HCT116 (cell line): ENCODE measurements at regions not wholly inside any gene's neighbourhood (a gene's known extent, or its start where the extent isn't known, plus 50 kb on each side); places are given as distances from the start of the nearest gene placed in this dataset.

Experiments
- ATAC-seq: fragments of 200-7000 bp; cut with Tn5 transposase; 2 replicates; pipeline ENCODE4 v1.9.1; 2020; ENCODE audit warnings: mild to moderate bottlenecking, moderate library complexity
- BruUV-seq: library from RNA; stranded (reverse); fragments of 400-500 nt; replicated peaks from 2 replicates; lab custom pipeline; 2021; lab: Mats Ljungman, UMichigan
- CTCF ChIA-PET: fragments of 300-600 bp; sonication (Branson Sonifier 250); formaldehyde crosslinking; loops from one replicate; lab custom pipeline; 2021; ENCODE audit warnings: antibody characterized with exemption; lab: Charles Lee
- POLR2A ChIA-PET: fragments of 300-600, 350-600 bp; sonication (Branson Sonifier 250); formaldehyde crosslinking; loops from one replicate; lab custom pipeline; 2021; ENCODE audit warnings: antibody characterized with exemption; lab: Charles Lee
- RAD21 ChIA-PET, 2 experiments: fragments of 300-600 bp; sonication (Branson Sonifier 250); formaldehyde crosslinking; loops; one replicate each; lab custom pipeline; 2023; ENCODE audit warnings: low total read pairs in 2 of 2; ENCODE audit not compliant: uncharacterized antibody in 2 of 2, unreplicated experiment in 2 of 2, low non-redundant PET in 1 of 2; lab: Charles Lee
- DNase-seq: peaks from one replicate; pipeline ENCODE4 v3.0.0-alpha.2; 2010; ENCODE audit warnings: low read depth, low spot score
- H2AFZ ChIP-seq: fragments of 200-600 bp; shearing (Covaris generic), sonication (generic); 2 replicates; pipeline ENCODE4 v1.6.1; 2017; ENCODE audit warnings: low read depth, mixed run types, mixed read lengths, antibody characterized with exemption, low read length; ENCODE audit not compliant: poor library complexity, severe bottlenecking
- H3K27ac ChIP-seq: 2 replicates; pipeline ENCODE4 v1.5.1; 2012; ENCODE audit warnings: low read depth, low read length
- H3K27me3 ChIP-seq: fragments of 200-600 bp; sonication (generic); 2 replicates; pipeline ENCODE4 v1.6.1; 2016; ENCODE audit warnings: mixed run types, low read length, mixed read lengths; ENCODE audit not compliant: insufficient read depth
- H3K36me3 ChIP-seq, 2 experiments: fragments of 200-500 bp in 1 of 2; fragments of 200-600 bp in 1 of 2; sonication (Bioruptor generic) in 1 of 2; sonication (generic) in 1 of 2; 2 replicates each; pipeline versions ENCODE4 v1.5.1 to v1.6.1; 2014 to 2016; ENCODE audit warnings: low read length in 2 of 2, inconsistent platforms in 1 of 2, mixed read lengths in 1 of 2, mixed run types in 1 of 2; ENCODE audit not compliant: insufficient read depth in 2 of 2, control insufficient read depth in 1 of 2
- H3K4me1 ChIP-seq, 2 experiments: fragments of 200-600 bp in 1 of 2; sonication (generic) in 1 of 2; 2 replicates each; pipeline versions ENCODE4 v1.5.1 to v1.6.1; 2012 to 2017; ENCODE audit warnings: low read length in 2 of 2, inconsistent platforms in 1 of 2, mild to moderate bottlenecking in 1 of 2, mixed read lengths in 1 of 2, mixed run types in 1 of 2, moderate library complexity in 1 of 2; ENCODE audit not compliant: insufficient read depth in 2 of 2, control insufficient read depth in 1 of 2
- H3K4me2 ChIP-seq: fragments of 200-600 bp; sonication (generic); 2 replicates; pipeline ENCODE4 v1.6.1; 2017; ENCODE audit warnings: mixed run types, low read length, mixed read lengths
- H3K4me3 ChIP-seq, 2 experiments: fragments of 200-600 bp in 1 of 2; sonication (generic) in 1 of 2; replicated peaks in 1 of 2; 2 replicates each; pipeline ENCODE4 v1.5.1; 2011 to 2016; ENCODE audit warnings: low read length in 2 of 2, control low read depth in 1 of 2, low read depth in 1 of 2, mild to moderate bottlenecking in 1 of 2, mixed read lengths in 1 of 2, mixed run types in 1 of 2
- H3K79me2 ChIP-seq: fragments of 200-600 bp; sonication (generic); 2 replicates; pipeline ENCODE4 v1.6.1; 2017; ENCODE audit warnings: mild to moderate bottlenecking, mixed run types, low read length, moderate library complexity, mixed read lengths; ENCODE audit not compliant: insufficient read depth
- H3K9ac ChIP-seq: fragments of 200-600 bp; sonication (generic); 2 replicates; pipeline ENCODE4 v1.6.1; 2016; ENCODE audit warnings: low read length, mixed read lengths
- H3K9me2 ChIP-seq: fragments of 200-600 bp; sonication (generic), shearing (Covaris generic); 2 replicates; pipeline ENCODE4 v1.6.1; 2017; ENCODE audit warnings: mixed run types, mild to moderate bottlenecking, moderate library complexity; ENCODE audit not compliant: insufficient read depth
- H3K9me3 ChIP-seq, 2 experiments: fragments of 200-500 bp in 1 of 2; fragments of 200-600 bp in 1 of 2; sonication (Bioruptor generic) in 1 of 2; sonication (generic) in 1 of 2; 2 replicates each; pipeline ENCODE4 v1.6.1; 2014 to 2017; ENCODE audit warnings: low read length in 2 of 2, mixed read lengths in 2 of 2, inconsistent platforms in 1 of 2, low read depth in 1 of 2, mild to moderate bottlenecking in 1 of 2, mixed run types in 1 of 2, moderate library complexity in 1 of 2; ENCODE audit not compliant: control insufficient read depth in 1 of 2, insufficient read depth in 1 of 2
- H4K20me1 ChIP-seq: fragments of 200-600 bp; sonication (generic), shearing (Covaris generic); 2 replicates; pipeline ENCODE4 v1.6.1; 2017; ENCODE audit warnings: mixed run types, mild to moderate bottlenecking, moderate library complexity; ENCODE audit not compliant: insufficient read depth
- CEBPB ChIP-seq: IDR thresholded peaks from 2 replicates; pipeline ENCODE4 v1.6.1; 2012; ENCODE audit warnings: low read depth
- EGR1 ChIP-seq: IDR thresholded peaks from 2 replicates; pipeline ENCODE4 v1.6.1; 2012; ENCODE audit warnings: low read depth
- EZH2phosphoT487 ChIP-seq: fragments of 200-600 bp; IDR thresholded peaks from 2 replicates; pipeline ENCODE4 v1.6.1; 2018; ENCODE audit warnings: antibody characterized with exemption, borderline replicate concordance
- FOSL1 ChIP-seq: IDR thresholded peaks from 2 replicates; pipeline ENCODE4 v1.6.1; 2012; ENCODE audit warnings: low read depth
- JUND ChIP-seq: IDR thresholded peaks from 2 replicates; pipeline ENCODE4 v1.6.1; 2012
- POLR2A ChIP-seq: IDR thresholded peaks from 2 replicates; pipeline ENCODE4 v1.7.0; 2011; ENCODE audit warnings: borderline replicate concordance; ENCODE audit not compliant: insufficient read depth, insufficient read length; ENCODE audit errors: extremely low read depth
- RAD21 ChIP-seq: IDR thresholded peaks from 2 replicates; pipeline ENCODE4 v1.6.1; 2012; ENCODE audit warnings: low read depth, mild to moderate bottlenecking
- SIN3A ChIP-seq: IDR thresholded peaks from 2 replicates; pipeline ENCODE4 v1.6.1; 2012; ENCODE audit warnings: low read depth
- SP1 ChIP-seq: IDR thresholded peaks from 2 replicates; pipeline ENCODE4 v1.6.1; 2012; ENCODE audit warnings: low read depth
- TCF7L2 ChIP-seq: IDR thresholded peaks from 2 replicates; pipeline ENCODE4 v1.7.0; 2011; ENCODE audit warnings: borderline replicate concordance, inconsistent platforms; ENCODE audit not compliant: insufficient read depth, insufficient read length; ENCODE audit errors: extremely low read depth
- ZBTB33 ChIP-seq: IDR thresholded peaks from 2 replicates; pipeline ENCODE4 v1.6.1; 2011; ENCODE audit warnings: mild to moderate bottlenecking, low read length, moderate library complexity; ENCODE audit not compliant: insufficient replicate concordance; ENCODE audit errors: extremely low read depth
- ZFX ChIP-seq: fragments of 450-650 bp; IDR thresholded peaks from 2 replicates; pipeline ENCODE4 v1.6.1; 2017
- ZNF274 ChIP-seq: fragments of 200-500 bp; sonication (Bioruptor generic); IDR thresholded peaks from 2 replicates; pipeline ENCODE4 v1.6.1; 2014; ENCODE audit warnings: mild to moderate bottlenecking, low read depth, low read length, inconsistent platforms
- intact Hi-C: fragments of 100-400 bp; cut with micrococcal nuclease; formaldehyde crosslinking; loops from 2 replicates; pipeline ENCODE4 v1.10.0; 2022
- TF ChIP-seq, protein P1 (sequence below), 3 experiments: fragments of 200-600 bp in 1 of 3; sonication (generic) in 1 of 3; IDR thresholded peaks in 2 of 3; conservative IDR thresholded peaks in 1 of 3; 2 replicates each; pipeline ENCODE4 v1.5.1; 2012 to 2017; ENCODE audit warnings: low read depth in 2 of 3, low read length in 2 of 3, antibody characterized with exemption in 1 of 3, borderline replicate concordance in 1 of 3, control low read depth in 1 of 3, mild to moderate bottlenecking in 1 of 3, mixed read lengths in 1 of 3, mixed run types in 1 of 3, moderate library complexity in 1 of 3; ENCODE audit not compliant: insufficient read depth in 1 of 3
- TF ChIP-seq, protein P2 (sequence below): IDR thresholded peaks from 2 replicates; pipeline ENCODE4 v1.6.1; 2012; ENCODE audit warnings: low read depth
- TF ChIP-seq, protein P3 (sequence below): IDR thresholded peaks from 2 replicates; pipeline ENCODE4 v1.6.1; 2012

DNA sequence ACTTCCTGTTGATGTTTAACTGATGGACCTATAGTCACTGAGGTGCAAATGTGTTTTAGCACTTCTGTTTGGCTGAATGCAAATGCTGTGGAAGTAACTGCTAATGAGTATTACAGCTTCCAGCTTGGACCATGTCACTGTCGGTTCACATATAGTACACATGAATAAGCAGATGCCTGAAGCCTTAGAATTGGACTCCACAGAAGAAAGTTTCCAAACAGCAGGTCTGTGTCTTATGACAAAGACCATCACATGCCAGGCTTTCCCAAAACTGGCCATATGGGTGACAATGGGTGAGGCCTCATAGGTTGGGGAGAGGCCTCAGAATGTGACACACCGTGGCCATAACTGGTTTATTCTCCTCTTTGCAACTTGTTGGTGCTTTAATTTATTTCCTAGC is 241.8 kb downstream of the WNT5A start:
- DNase-seq (no peak), ATAC-seq (no peak)
- Histone ChIP-seq H3K4me3 (no peak overlapping the region), H3K9me2 (no peaks in the 10 kb centered on the region), H3K36me3 (no peaks in the 10 kb centered on the region), H2AFZ (no peak overlapping the region), H3K4me2 (no peak overlapping the region), H3K4me1 (no peaks in the 10 kb centered on the region), H3K79me2 (no peaks in the 10 kb centered on the region), H3K9ac (no peak overlapping the region), H4K20me1 (no peaks in the 10 kb centered on the region), H3K27me3 (no peaks in the 10 kb centered on the region), H3K27ac (no peak overlapping the region), H3K9me3 (peaks cover 0 to 12% of the 10 kb centered on the region in 2 experiments; a peak in 2 of 4 replicates)
- POLR2A ChIA-PET: no interaction called here
- CTCF ChIA-PET: no interaction called here
- RAD21 ChIA-PET: no interaction called here
- no peak for TF ChIP-seq FOSL1
- no peak for TF ChIP-seq ZNF274
- no peak for TF ChIP-seq EZH2phosphoT487
- TF ChIP-seq, protein P1, sequence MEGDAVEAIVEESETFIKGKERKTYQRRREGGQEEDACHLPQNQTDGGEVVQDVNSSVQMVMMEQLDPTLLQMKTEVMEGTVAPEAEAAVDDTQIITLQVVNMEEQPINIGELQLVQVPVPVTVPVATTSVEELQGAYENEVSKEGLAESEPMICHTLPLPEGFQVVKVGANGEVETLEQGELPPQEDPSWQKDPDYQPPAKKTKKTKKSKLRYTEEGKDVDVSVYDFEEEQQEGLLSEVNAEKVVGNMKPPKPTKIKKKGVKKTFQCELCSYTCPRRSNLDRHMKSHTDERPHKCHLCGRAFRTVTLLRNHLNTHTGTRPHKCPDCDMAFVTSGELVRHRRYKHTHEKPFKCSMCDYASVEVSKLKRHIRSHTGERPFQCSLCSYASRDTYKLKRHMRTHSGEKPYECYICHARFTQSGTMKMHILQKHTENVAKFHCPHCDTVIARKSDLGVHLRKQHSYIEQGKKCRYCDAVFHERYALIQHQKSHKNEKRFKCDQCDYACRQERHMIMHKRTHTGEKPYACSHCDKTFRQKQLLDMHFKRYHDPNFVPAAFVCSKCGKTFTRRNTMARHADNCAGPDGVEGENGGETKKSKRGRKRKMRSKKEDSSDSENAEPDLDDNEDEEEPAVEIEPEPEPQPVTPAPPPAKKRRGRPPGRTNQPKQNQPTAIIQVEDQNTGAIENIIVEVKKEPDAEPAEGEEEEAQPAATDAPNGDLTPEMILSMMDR (IDR thresholded peaks at IDR 0.05 in 2 of 3, conservative IDR thresholded peaks at IDR 0.05 in 1 of 3; ENCODE audit: borderline replicate concordance in 1 of 3, insufficient read depth in 1 of 3, low read depth in 2 of 3, low read length in 2 of 3): no peak
- no peak for TF ChIP-seq POLR2A
- no peak for TF ChIP-seq SIN3A
- TF ChIP-seq, protein P2, sequence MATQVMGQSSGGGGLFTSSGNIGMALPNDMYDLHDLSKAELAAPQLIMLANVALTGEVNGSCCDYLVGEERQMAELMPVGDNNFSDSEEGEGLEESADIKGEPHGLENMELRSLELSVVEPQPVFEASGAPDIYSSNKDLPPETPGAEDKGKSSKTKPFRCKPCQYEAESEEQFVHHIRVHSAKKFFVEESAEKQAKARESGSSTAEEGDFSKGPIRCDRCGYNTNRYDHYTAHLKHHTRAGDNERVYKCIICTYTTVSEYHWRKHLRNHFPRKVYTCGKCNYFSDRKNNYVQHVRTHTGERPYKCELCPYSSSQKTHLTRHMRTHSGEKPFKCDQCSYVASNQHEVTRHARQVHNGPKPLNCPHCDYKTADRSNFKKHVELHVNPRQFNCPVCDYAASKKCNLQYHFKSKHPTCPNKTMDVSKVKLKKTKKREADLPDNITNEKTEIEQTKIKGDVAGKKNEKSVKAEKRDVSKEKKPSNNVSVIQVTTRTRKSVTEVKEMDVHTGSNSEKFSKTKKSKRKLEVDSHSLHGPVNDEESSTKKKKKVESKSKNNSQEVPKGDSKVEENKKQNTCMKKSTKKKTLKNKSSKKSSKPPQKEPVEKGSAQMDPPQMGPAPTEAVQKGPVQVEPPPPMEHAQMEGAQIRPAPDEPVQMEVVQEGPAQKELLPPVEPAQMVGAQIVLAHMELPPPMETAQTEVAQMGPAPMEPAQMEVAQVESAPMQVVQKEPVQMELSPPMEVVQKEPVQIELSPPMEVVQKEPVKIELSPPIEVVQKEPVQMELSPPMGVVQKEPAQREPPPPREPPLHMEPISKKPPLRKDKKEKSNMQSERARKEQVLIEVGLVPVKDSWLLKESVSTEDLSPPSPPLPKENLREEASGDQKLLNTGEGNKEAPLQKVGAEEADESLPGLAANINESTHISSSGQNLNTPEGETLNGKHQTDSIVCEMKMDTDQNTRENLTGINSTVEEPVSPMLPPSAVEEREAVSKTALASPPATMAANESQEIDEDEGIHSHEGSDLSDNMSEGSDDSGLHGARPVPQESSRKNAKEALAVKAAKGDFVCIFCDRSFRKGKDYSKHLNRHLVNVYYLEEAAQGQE: no peak
- TF ChIP-seq TCF7L2: no peak
- TF ChIP-seq SP1: no peak
- no peak for TF ChIP-seq CEBPB
- TF ChIP-seq EGR1: no peak
- TF ChIP-seq RAD21: no peak
- no peak for TF ChIP-seq ZBTB33
- no peak for TF ChIP-seq ZFX
- TF ChIP-seq JUND: no peak
- TF ChIP-seq, protein P3, sequence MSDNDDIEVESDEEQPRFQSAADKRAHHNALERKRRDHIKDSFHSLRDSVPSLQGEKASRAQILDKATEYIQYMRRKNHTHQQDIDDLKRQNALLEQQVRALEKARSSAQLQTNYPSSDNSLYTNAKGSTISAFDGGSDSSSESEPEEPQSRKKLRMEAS: no peak
- no TSS peak for BruUV-seq
- intact Hi-C loops: no loop called here
